Activated B cell treated with CpG ODN at 0.5 μM for 24 hours (primary cell): ENCODE measurements at regions not wholly inside any gene's neighbourhood (a gene's known extent, or its start where the extent isn't known, plus 50 kb on each side); places are given as distances from the start of the nearest gene placed in this dataset.
"Not testable (repeated sequence)": the region's sequence is repeated elsewhere in the genome, so short reads cannot be mapped to it uniquely, and the experiment has no call there.

Experiments used
- ATAC-seq: fragments of 200-7000 bp; cut with Tn5 transposase; one replicate; pipeline ENCODE4 v1.10.0; 2021; ENCODE audit warnings: low read depth, mild to moderate bottlenecking, moderate library complexity
- CTCF ChIA-PET: fragments of 350-600 bp; sonication (Branson Sonifier 250); formaldehyde crosslinking; loops from one replicate; lab custom pipeline; 2021; ENCODE audit warnings: antibody characterized with exemption; lab: Charles Lee
- POLR2A ChIA-PET: fragments of 350-600 bp; sonication (Branson Sonifier 250); formaldehyde crosslinking; loops from one replicate; lab custom pipeline; 2021; ENCODE audit warnings: antibody characterized with exemption; lab: Charles Lee
- DNase-seq: peaks from one replicate; pipeline ENCODE4 v3.0.0; 2022
- H3K27ac Mint-ChIP-seq: one replicate; pipeline ENCODE4 v1.8.0; 2020; ENCODE audit warnings: mixed read lengths
- H3K27me3 Mint-ChIP-seq: one replicate; pipeline ENCODE4 v1.8.0; 2021; ENCODE audit warnings: mixed read lengths
- H3K36me3 Mint-ChIP-seq: one replicate; pipeline ENCODE4 v1.8.0; 2021; ENCODE audit warnings: low read depth, mixed read lengths
- H3K4me1 Mint-ChIP-seq: one replicate; pipeline ENCODE4 v1.8.0; 2021; ENCODE audit warnings: mixed read lengths
- H3K4me3 Mint-ChIP-seq: one replicate; pipeline ENCODE4 v1.8.0; 2020; ENCODE audit warnings: mild to moderate bottlenecking, mixed read lengths
- H3K9me3 Mint-ChIP-seq: one replicate; pipeline ENCODE4 v1.8.0; 2020; ENCODE audit warnings: mixed read lengths
- intact Hi-C: fragments of 100-400 bp; cut with micrococcal nuclease; formaldehyde crosslinking; loops from one replicate; pipeline ENCODE4 v1.15.1; 2024
- TF ChIP-seq, protein P1 (sequence below): fragments of 200-600 bp; IDR thresholded peaks from one replicate; pipeline ENCODE4 v1.8.0; 2022; ENCODE audit warnings: antibody characterized with exemption, mild to moderate bottlenecking

DNA sequence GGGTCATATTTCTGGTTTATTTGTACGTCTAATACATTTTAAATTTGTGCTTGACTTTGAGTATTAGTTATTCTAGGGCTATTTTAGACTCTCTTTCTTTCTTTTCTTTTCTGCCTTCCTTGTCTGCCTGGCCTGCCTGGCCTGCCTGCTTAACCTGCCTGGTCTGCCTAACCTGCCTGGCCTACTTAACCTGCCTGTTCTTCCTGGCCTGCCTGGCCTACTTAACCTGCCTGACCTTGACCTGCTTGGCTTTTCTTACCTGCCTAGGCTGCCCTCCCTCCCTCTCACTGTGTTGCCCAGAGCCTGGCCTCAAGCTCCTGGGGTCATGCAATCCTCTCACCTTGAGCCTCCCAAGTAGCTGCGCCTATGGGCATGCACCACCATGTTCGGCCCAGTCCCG lies 83.7 kb downstream of the PMAIP1 start:
- Mint-ChIP-seq H3K27me3 (peaks cover 2% of the 10 kb centered on the region), H3K27ac (no peak overlapping the region), H3K36me3 (no peaks in the 10 kb centered on the region), H3K4me3 (no peak overlapping the region), H3K9me3 (no peaks in the 10 kb centered on the region), H3K4me1 (peaks cover 2% of the 10 kb centered on the region)
- no peak for ATAC-seq
- ChIA-PET POLR2A (no interaction called here), CTCF (no interaction called here)
- TF ChIP-seq, protein P1, sequence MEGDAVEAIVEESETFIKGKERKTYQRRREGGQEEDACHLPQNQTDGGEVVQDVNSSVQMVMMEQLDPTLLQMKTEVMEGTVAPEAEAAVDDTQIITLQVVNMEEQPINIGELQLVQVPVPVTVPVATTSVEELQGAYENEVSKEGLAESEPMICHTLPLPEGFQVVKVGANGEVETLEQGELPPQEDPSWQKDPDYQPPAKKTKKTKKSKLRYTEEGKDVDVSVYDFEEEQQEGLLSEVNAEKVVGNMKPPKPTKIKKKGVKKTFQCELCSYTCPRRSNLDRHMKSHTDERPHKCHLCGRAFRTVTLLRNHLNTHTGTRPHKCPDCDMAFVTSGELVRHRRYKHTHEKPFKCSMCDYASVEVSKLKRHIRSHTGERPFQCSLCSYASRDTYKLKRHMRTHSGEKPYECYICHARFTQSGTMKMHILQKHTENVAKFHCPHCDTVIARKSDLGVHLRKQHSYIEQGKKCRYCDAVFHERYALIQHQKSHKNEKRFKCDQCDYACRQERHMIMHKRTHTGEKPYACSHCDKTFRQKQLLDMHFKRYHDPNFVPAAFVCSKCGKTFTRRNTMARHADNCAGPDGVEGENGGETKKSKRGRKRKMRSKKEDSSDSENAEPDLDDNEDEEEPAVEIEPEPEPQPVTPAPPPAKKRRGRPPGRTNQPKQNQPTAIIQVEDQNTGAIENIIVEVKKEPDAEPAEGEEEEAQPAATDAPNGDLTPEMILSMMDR: no peak
- no peak for DNase-seq
- intact Hi-C loops: no loop called here

DNA sequence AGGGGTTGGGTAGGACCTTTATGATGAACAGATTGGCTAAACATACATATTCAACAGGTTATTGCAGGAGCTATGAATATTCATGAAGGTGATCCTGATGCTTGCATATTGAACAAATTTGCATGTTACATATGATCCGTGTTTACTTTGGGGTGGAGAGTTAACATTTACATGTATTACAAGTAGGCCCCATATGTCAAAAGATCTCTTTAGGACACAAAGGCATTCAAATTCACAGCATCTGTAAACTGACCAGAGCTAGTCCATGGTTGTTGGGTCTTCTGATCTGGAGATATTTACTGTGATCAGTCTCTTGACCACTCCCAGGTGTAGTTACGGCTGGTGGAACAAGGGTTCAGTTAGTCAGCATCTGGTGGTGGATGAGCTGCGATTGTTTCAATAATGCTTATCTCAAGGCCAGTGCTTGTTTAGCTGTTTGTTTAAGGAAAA lies 80.4 kb downstream of the PMAIP1 start:
- Mint-ChIP-seq H3K36me3 (no peaks in the 10 kb centered on the region), H3K27ac (no peak overlapping the region), H3K27me3 (no peaks in the 10 kb centered on the region), H3K4me1 (peaks cover 2% of the 10 kb centered on the region), H3K4me3 (no peak overlapping the region), H3K9me3 (no peaks in the 10 kb centered on the region)
- ChIA-PET CTCF (interaction anchor here (1.3 to 2.2 kb wide), 2 partner anchors 9 to 16 kb away, joined by 4 to 16 read pairs; no protein-coding TSS in a partner anchor), POLR2A (no interaction called here)
- TF ChIP-seq, protein P1: no peak
- DNase-seq: no peak
- ATAC-seq: no peak
- intact Hi-C loops: no loop called here

DNA sequence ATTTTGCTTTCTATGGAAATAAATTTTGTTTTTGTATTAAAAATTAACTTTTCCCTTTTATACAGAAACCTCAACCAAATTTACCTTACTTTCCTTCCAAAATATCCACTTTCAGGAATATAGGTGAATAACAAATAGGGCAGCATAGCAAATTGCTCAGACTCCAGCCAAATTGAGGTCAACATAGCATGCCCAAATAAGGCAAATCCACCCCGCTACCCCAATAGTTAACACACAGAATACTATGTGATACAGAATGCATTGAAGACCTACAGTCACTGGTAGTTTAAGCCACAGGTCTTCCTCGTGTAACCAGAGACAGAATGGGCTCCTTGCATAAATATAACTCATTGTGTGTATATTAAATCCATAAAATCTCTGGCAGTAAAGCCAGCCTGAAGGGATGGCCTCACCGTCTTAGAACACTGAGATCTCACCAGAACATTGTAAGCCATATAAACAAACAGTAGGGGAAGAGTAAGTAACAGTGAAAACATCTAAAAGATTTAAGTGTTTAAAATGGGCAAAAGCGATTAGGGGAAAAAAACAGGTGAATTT lies 72.2 kb downstream of the PMAIP1 start:
- no peak for DNase-seq
- no peak for ATAC-seq
- H3K27ac Mint-ChIP-seq: no peak overlapping the region
- TF ChIP-seq, protein P1: no peak
- ChIA-PET CTCF (no interaction called here), POLR2A (no interaction called here)
- H3K36me3 Mint-ChIP-seq: no peaks in the 10 kb centered on the region
- intact Hi-C loops: no loop called here
- no peak overlapping the region for H3K4me3 Mint-ChIP-seq
- H3K4me1 Mint-ChIP-seq: peaks cover 7% of the 10 kb centered on the region
- peaks cover 14% of the 10 kb centered on the region for H3K27me3 Mint-ChIP-seq
- H3K9me3 Mint-ChIP-seq: no peaks in the 10 kb centered on the region

DNA sequence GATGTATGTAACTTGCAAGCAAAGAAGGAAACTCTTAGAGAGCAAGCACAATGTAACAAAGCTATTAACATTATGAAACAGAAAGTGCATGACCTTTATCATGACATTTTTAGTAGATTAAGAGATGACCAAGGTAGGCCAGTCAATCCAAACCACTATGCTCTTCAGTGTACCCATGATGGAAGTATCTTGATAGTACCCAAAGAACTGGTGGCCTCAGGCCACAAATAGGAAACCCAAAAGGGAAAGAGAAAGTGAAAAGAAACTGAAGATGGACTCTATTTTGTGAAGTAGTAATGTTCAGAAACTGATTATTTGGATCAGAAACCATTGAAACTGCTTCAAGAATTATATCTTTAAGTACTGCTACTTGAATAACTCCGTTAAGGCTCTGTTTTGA lies 71.3 kb downstream of the PMAIP1 start:
- POLR2A ChIA-PET, H3K9me3 Mint-ChIP-seq, ATAC-seq, H3K4me3 Mint-ChIP-seq, DNase-seq, H3K27ac Mint-ChIP-seq, H3K36me3 Mint-ChIP-seq, H3K4me1 Mint-ChIP-seq, intact Hi-C loops, CTCF ChIA-PET: not testable (repeated sequence)
- peaks cover 14% of the 10 kb centered on the region for H3K27me3 Mint-ChIP-seq

DNA sequence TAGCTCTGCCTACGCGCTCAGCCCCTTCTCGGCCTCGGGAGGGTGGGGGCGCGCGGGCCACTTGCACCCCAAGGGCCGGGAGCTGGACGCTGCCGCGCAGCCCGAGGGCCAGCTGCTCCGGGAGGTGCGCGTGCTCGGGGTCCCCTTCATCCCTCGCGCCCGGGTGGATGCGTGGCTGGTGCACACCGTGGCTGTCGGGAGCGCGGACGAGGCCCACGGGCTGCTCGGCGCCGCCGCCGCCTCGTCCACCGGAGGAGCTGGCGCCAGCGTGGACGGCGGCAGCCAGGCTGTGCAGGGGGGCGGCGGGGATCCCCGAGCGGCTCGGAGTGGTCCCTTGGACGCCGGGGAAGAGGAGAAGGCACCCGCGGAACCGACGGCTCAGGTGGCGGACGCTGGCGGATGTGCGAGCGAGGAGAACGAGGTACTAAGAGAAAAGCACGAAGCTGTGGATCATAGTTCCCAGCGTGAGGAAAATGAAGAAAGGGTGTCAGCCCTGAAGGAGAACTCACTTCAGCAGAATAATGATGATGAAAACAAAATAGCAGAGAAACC lies 69.8 kb downstream of the PMAIP1 start:
- intact Hi-C loops, CTCF ChIA-PET, H3K4me1 Mint-ChIP-seq, POLR2A ChIA-PET, DNase-seq, ATAC-seq, H3K9me3 Mint-ChIP-seq, H3K27ac Mint-ChIP-seq, H3K36me3 Mint-ChIP-seq: not testable (repeated sequence)
- Mint-ChIP-seq H3K4me3 (peak overlapping the region; percentile 29), H3K27me3 (peaks cover 14% of the 10 kb centered on the region)

DNA sequence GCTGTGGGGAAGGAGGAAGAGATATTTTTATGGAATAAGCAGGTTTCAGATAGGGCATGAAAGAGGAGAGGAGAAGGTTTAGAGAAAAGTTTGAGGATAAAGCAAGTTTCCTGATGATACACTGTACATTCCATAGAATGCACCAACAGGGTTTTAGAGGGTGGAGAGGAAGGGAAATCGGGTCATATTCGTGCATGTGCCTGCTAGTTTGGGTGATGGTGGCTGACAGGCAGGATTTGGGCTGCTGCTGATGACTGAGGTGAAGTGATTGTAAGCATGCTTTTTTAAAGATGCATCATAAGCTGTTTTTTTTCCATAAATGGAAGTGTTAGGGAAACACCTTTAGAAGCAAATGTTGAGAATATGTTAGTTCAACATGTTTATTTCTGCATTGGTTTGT lies 68.8 kb downstream of the PMAIP1 start:
- no peak overlapping the region for H3K4me3 Mint-ChIP-seq
- H3K4me1 Mint-ChIP-seq: peaks cover 7% of the 10 kb centered on the region
- ChIA-PET POLR2A (no interaction called here), CTCF (no interaction called here)
- intact Hi-C loops: no loop called here
- no peak for ATAC-seq
- H3K36me3 Mint-ChIP-seq: no peaks in the 10 kb centered on the region
- H3K27me3 Mint-ChIP-seq: peaks cover 14% of the 10 kb centered on the region
- no peak for DNase-seq
- H3K27ac Mint-ChIP-seq: no peak overlapping the region
- H3K9me3 Mint-ChIP-seq: no peaks in the 10 kb centered on the region
- TF ChIP-seq, protein P1: no peak
